MM.1S (cell line): ENCODE measurements at regions not wholly inside any gene's neighbourhood (a gene's known extent, or its start where the extent isn't known, plus 50 kb on each side); places are given as distances from the start of the nearest gene placed in this dataset.
A peak's percentile ranks its signal among the peaks of the same experiment; 100 is the strongest.

Source experiments
- DNase-seq: peaks from one replicate; pipeline ENCODE4 v3.0.0-alpha.2; 2015
- H2AFZ ChIP-seq: fragments of 300-600 bp; sonication (generic); 2 replicates; pipeline ENCODE4 v1.6.0; 2016; ENCODE audit warnings: antibody characterized with exemption, low read length
- H3F3A ChIP-seq: fragments of 300-600 bp; sonication (generic); 2 replicates; pipeline ENCODE4 v1.6.1; 2016; ENCODE audit warnings: mild to moderate bottlenecking, antibody characterized with exemption, low read length, moderate library complexity, mixed read lengths; ENCODE audit not compliant: insufficient read depth
- H3K27ac ChIP-seq: fragments of 300-600 bp; sonication (generic); 2 replicates; pipeline ENCODE4 v1.5.1; 2016; ENCODE audit warnings: mild to moderate bottlenecking, low read length
- H3K27me3 ChIP-seq: fragments of 300-600 bp; sonication (generic); replicated peaks from 2 replicates; pipeline ENCODE4 v1.6.0; 2016; ENCODE audit warnings: low read length; ENCODE audit not compliant: insufficient read depth
- H3K36me3 ChIP-seq: fragments of 300-600 bp; sonication (generic); replicated peaks from 2 replicates; pipeline ENCODE4 v1.6.1; 2016; ENCODE audit warnings: mild to moderate bottlenecking, low read length, mixed read lengths; ENCODE audit not compliant: insufficient read depth
- H3K4me1 ChIP-seq: fragments of 300-600 bp; sonication (generic); 2 replicates; pipeline ENCODE4 v1.6.1; 2016; ENCODE audit warnings: low read length, mixed read lengths
- H3K4me2 ChIP-seq: fragments of 300-600 bp; sonication (generic); 2 replicates; pipeline ENCODE4 v1.6.0; 2016; ENCODE audit warnings: low read depth, low read length
- H3K4me3 ChIP-seq: fragments of 300-600 bp; sonication (generic); 2 replicates; pipeline ENCODE4 v1.5.1; 2016; ENCODE audit warnings: low read length, mixed read lengths
- H3K79me2 ChIP-seq: fragments of 300-600 bp; sonication (generic); 2 replicates; pipeline ENCODE4 v1.6.1; 2016; ENCODE audit warnings: mixed run types, low read length, mixed read lengths
- H3K9ac ChIP-seq: fragments of 300-600 bp; sonication (generic); 2 replicates; pipeline ENCODE4 v1.6.1; 2016; ENCODE audit warnings: low read length, mixed read lengths
- H3K9me2 ChIP-seq: fragments of 300-600 bp; sonication (generic); replicated peaks from 2 replicates; pipeline ENCODE4 v1.6.1; 2016; ENCODE audit warnings: mild to moderate bottlenecking, low read length, mixed read lengths; ENCODE audit not compliant: insufficient read depth
- H3K9me3 ChIP-seq: fragments of 300-600 bp; sonication (generic); replicated peaks from 2 replicates; pipeline ENCODE4 v1.6.1; 2016; ENCODE audit warnings: mild to moderate bottlenecking, low read length, mixed read lengths; ENCODE audit not compliant: insufficient read depth
- H4K20me1 ChIP-seq: fragments of 300-600 bp; sonication (generic); 2 replicates; pipeline ENCODE4 v1.6.1; 2016; ENCODE audit warnings: mild to moderate bottlenecking, low read length, moderate library complexity, mixed read lengths; ENCODE audit not compliant: insufficient read depth
- EZH2 ChIP-seq: fragments of 300-600 bp; sonication (generic); optimal IDR thresholded peaks from 2 replicates; pipeline ENCODE3; 2017; ENCODE audit warnings: low read depth, mild to moderate bottlenecking, antibody characterized with exemption, low read length, mixed read lengths
- EZH2phosphoT487 ChIP-seq: fragments of 300-600 bp; sonication (generic); IDR thresholded peaks from 2 replicates; pipeline ENCODE4 v1.6.1; 2018; ENCODE audit warnings: antibody characterized with exemption, low read length
- TF ChIP-seq, protein P1 (sequence below): fragments of 300-600 bp; sonication (generic); IDR thresholded peaks from 2 replicates; pipeline ENCODE4 v1.5.1; 2016; ENCODE audit warnings: antibody characterized with exemption, low read length, mixed read lengths

DNA sequence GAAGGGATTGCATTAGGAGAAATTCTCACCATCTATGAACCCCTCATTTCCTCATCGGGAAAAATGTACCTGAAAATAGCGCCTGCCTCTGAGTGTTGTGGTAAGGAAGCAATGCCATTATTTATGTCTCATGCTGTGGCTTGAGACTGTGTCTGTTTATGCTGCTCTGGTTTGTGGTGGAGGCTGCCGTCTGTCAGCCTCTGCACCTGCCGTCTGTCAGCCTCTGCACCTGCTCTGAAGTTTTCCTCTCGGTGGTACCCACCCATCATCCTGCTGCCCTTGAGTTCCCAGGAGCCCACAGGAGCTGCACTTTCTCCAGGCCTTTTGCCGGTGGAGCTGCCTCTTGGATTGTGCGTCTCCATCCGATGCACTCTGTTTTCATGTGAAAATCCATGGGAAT is 68.5 kb upstream of the PPP2R3B start:
- H3K4me2 ChIP-seq: no peak overlapping the region
- H4K20me1 ChIP-seq: no peaks in the 10 kb centered on the region
- no peaks in the 10 kb centered on the region for H3K9me2 ChIP-seq
- no peaks in the 10 kb centered on the region for H3K9me3 ChIP-seq
- TF ChIP-seq, protein P1, sequence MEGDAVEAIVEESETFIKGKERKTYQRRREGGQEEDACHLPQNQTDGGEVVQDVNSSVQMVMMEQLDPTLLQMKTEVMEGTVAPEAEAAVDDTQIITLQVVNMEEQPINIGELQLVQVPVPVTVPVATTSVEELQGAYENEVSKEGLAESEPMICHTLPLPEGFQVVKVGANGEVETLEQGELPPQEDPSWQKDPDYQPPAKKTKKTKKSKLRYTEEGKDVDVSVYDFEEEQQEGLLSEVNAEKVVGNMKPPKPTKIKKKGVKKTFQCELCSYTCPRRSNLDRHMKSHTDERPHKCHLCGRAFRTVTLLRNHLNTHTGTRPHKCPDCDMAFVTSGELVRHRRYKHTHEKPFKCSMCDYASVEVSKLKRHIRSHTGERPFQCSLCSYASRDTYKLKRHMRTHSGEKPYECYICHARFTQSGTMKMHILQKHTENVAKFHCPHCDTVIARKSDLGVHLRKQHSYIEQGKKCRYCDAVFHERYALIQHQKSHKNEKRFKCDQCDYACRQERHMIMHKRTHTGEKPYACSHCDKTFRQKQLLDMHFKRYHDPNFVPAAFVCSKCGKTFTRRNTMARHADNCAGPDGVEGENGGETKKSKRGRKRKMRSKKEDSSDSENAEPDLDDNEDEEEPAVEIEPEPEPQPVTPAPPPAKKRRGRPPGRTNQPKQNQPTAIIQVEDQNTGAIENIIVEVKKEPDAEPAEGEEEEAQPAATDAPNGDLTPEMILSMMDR: no peak
- TF ChIP-seq EZH2: no peak
- TF ChIP-seq EZH2phosphoT487: no peak
- H3K27me3 ChIP-seq: no peaks in the 10 kb centered on the region
- H3K4me1 ChIP-seq: no peaks in the 10 kb centered on the region
- H3F3A ChIP-seq: no peaks in the 10 kb centered on the region
- DNase-seq: peak; percentile 16
- H3K4me3 ChIP-seq: no peak overlapping the region
- H3K79me2 ChIP-seq: no peaks in the 10 kb centered on the region
- no peaks in the 10 kb centered on the region for H3K36me3 ChIP-seq
- no peak overlapping the region for H3K9ac ChIP-seq
- H2AFZ ChIP-seq: no peak overlapping the region
- H3K27ac ChIP-seq: no peak overlapping the region

DNA sequence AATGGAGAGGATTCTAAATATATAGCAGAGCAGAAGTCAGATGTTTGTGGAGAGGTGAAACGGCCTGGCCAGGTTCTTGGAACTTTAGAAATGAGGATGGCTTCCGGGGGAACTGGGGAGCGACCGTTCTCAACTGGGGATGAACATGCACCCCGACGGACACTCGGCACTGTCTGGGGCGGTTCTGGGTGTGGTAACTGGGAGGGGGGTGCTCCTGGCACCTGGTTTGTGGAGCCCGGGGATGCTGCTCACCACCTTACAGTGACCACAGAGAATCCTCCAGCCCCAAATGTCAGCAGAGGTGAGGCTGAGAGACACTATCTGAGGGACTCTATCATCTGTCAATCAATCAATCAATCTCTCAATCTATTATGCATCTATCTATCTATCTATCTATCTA is 69.0 kb upstream of the PPP2R3B start:
- no peaks in the 10 kb centered on the region for H3K4me1 ChIP-seq
- no peaks in the 10 kb centered on the region; the same call in 1 of the 2 replicates for H3K27me3 ChIP-seq
- TF ChIP-seq, protein P1: no peak
- TF ChIP-seq EZH2phosphoT487: no peak
- TF ChIP-seq EZH2: no peak
- no peak overlapping the region for H3K27ac ChIP-seq
- H2AFZ ChIP-seq: no peak overlapping the region
- no peaks in the 10 kb centered on the region for H3K36me3 ChIP-seq
- no peak overlapping the region for H3K4me2 ChIP-seq
- no peaks in the 10 kb centered on the region for H3K9me3 ChIP-seq
- H3K9ac ChIP-seq: no peak overlapping the region
- no peaks in the 10 kb centered on the region for H3F3A ChIP-seq
- H3K79me2 ChIP-seq: no peaks in the 10 kb centered on the region
- no peak for DNase-seq
- no peak overlapping the region for H3K4me3 ChIP-seq
- H4K20me1 ChIP-seq: no peaks in the 10 kb centered on the region
- no peaks in the 10 kb centered on the region for H3K9me2 ChIP-seq

DNA sequence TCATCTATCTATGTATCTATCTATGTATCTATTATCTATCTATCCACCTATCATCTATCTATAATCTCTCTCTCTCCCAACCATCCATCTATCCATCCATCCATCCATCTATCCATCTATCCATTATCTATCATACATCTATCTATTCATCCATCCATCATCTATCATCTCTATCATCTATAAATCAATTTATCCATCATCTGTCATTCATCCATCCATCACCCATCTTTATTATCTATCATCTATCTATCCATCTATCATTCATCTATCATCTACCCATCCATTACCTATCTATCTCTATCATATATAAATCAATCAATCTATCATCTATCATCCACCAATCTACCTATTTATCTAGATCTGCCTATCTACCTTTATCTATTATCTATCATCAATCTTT is 69.4 kb upstream of the PPP2R3B start:
- TF ChIP-seq EZH2: no peak
- no peak for TF ChIP-seq EZH2phosphoT487
- TF ChIP-seq, protein P1: no peak
- H3K79me2 ChIP-seq: no peaks in the 10 kb centered on the region
- H3K4me1 ChIP-seq: no peaks in the 10 kb centered on the region
- H2AFZ ChIP-seq: no peak overlapping the region
- H3F3A ChIP-seq: no peaks in the 10 kb centered on the region
- H3K27me3 ChIP-seq: no peaks in the 10 kb centered on the region; the same call in 1 of the 2 replicates
- DNase-seq: no peak
- H3K4me2 ChIP-seq: no peak overlapping the region
- no peaks in the 10 kb centered on the region for H3K9me3 ChIP-seq
- no peaks in the 10 kb centered on the region for H3K36me3 ChIP-seq
- H3K9ac ChIP-seq: no peak overlapping the region
- H3K27ac ChIP-seq: no peak overlapping the region
- H3K9me2 ChIP-seq: no peaks in the 10 kb centered on the region
- no peaks in the 10 kb centered on the region for H4K20me1 ChIP-seq
- H3K4me3 ChIP-seq: no peak overlapping the region
